ENCODE measurements at regions not wholly inside any gene's neighbourhood (a gene's known extent, or its start where the extent isn't known, plus 50 kb on each side); places are given as distances from the start of the nearest gene placed in this dataset.

DNA sequence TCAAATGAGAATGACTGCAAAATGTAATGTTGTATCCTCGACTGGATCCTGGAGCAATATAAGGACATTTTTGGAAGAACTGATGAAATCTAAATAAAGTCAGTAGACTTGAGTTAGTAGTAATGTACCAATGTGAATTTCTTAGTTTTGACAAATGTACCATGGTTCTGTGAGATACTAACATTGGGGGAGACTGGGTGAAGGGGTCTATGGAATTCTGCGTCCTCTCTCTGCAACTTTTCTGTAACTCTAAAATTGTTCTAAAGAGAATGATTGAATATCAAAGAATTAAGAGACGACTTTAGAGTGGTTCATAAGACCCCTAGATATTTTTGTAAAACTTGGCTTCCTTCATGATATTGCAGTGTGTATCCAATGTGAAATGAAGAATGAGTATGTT, 59.2 kb upstream of the KAZN start:
- TF ChIP-seq POLR2AphosphoS5 (IDR thresholded peaks at IDR 0.05; ENCODE audit: insufficient read depth, low read depth, low read length) (no peak), EZH2 (IDR thresholded peaks at IDR 0.05; ENCODE audit: borderline replicate concordance, low read depth, low read length, severe bottlenecking) (no peak), JUN (IDR thresholded peaks at IDR 0.05; ENCODE audit: borderline replicate concordance, insufficient read depth, insufficient read length, low read depth) (no peak), POLR2A (IDR thresholded peaks at IDR 0.05; ENCODE audit: low read depth, low read length) (no peak), MYC (IDR thresholded peaks at IDR 0.05; ENCODE audit: low read depth, low read length) (no peak), FOS (IDR thresholded peaks at IDR 0.05; ENCODE audit: borderline replicate concordance, insufficient read depth, low read length) (no peak), GATA2 (IDR thresholded peaks at IDR 0.05; ENCODE audit: insufficient read depth, insufficient read length, low read depth, low read length) (no peak)
- TF ChIP-seq, protein P1, sequence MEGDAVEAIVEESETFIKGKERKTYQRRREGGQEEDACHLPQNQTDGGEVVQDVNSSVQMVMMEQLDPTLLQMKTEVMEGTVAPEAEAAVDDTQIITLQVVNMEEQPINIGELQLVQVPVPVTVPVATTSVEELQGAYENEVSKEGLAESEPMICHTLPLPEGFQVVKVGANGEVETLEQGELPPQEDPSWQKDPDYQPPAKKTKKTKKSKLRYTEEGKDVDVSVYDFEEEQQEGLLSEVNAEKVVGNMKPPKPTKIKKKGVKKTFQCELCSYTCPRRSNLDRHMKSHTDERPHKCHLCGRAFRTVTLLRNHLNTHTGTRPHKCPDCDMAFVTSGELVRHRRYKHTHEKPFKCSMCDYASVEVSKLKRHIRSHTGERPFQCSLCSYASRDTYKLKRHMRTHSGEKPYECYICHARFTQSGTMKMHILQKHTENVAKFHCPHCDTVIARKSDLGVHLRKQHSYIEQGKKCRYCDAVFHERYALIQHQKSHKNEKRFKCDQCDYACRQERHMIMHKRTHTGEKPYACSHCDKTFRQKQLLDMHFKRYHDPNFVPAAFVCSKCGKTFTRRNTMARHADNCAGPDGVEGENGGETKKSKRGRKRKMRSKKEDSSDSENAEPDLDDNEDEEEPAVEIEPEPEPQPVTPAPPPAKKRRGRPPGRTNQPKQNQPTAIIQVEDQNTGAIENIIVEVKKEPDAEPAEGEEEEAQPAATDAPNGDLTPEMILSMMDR (IDR thresholded peaks at IDR 0.05; ENCODE audit: extremely low read depth in 1 of 2, insufficient read depth in 1 of 2, low read depth in 1 of 2, low read length in 2 of 2), result no peak
- TF ChIP-seq, protein P2, sequence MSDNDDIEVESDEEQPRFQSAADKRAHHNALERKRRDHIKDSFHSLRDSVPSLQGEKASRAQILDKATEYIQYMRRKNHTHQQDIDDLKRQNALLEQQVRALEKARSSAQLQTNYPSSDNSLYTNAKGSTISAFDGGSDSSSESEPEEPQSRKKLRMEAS (IDR thresholded peaks at IDR 0.05; ENCODE audit: insufficient read depth, insufficient read length), result no peak
